ENCODE measurements at regions not wholly inside any gene's neighbourhood (a gene's known extent, or its start where the extent isn't known, plus 50 kb on each side); places are given as distances from the start of the nearest gene placed in this dataset.

DNA sequence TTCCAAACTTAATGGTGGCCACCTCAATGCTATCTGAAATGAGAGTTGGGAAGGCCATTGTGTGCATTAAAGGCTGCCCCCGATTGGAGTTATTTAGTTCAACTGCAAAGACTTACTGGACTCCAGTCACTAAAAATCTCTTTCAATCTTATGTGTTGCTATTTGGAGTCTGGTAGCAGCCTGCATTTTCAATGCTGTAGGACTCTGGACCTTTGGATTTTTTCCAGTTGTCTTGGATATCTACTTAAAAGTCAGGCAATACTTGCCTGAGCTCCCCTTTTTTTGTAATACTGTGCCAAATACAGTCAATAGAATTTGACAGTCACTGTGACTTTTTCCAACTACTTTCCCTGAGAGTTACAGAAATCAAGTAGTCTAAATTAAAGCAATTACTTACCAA, 281.9 kb downstream of the TRIB2 start:
- TF ChIP-seq HMGN3 (IDR thresholded peaks at IDR 0.05; ENCODE audit: borderline replicate concordance, extremely low read depth, insufficient read length, low read depth, low read length) (no peak), FOSL1 (tag; conservative IDR thresholded peaks at IDR 0.05) (no peak), SMAD1 (IDR thresholded peaks at IDR 0.05; ENCODE audit: low read depth, low read length, partially characterized antibody) (no peak), SP2 (IDR thresholded peaks at IDR 0.05; ENCODE audit: extremely low read depth, low read depth, low read length, poor library complexity, severe bottlenecking) (no peak), ZNF778 (CRISPR knock-in tag; IDR thresholded peaks at IDR 0.05) (no peak), EP300 (IDR thresholded peaks at IDR 0.05; ENCODE audit: low read length) (no peak), EHMT2 (IDR thresholded peaks at IDR 0.05) (no peak), SRF (CRISPR knock-in tag; IDR thresholded peaks at IDR 0.05) (no peak)
- TF ChIP-seq, protein P1, sequence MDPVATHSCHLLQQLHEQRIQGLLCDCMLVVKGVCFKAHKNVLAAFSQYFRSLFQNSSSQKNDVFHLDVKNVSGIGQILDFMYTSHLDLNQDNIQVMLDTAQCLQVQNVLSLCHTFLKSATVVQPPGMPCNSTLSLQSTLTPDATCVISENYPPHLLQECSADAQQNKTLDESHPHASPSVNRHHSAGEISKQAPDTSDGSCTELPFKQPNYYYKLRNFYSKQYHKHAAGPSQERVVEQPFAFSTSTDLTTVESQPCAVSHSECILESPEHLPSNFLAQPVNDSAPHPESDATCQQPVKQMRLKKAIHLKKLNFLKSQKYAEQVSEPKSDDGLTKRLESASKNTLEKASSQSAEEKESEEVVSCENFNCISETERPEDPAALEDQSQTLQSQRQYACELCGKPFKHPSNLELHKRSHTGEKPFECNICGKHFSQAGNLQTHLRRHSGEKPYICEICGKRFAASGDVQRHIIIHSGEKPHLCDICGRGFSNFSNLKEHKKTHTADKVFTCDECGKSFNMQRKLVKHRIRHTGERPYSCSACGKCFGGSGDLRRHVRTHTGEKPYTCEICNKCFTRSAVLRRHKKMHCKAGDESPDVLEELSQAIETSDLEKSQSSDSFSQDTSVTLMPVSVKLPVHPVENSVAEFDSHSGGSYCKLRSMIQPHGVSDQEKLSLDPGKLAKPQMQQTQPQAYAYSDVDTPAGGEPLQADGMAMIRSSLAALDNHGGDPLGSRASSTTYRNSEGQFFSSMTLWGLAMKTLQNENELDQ (CRISPR knock-in tag; IDR thresholded peaks at IDR 0.05; ENCODE audit: borderline replicate concordance), result no peak
